ENCODE measurements at regions not wholly inside any gene's neighbourhood (a gene's known extent, or its start where the extent isn't known, plus 50 kb on each side); places are given as distances from the start of the nearest gene placed in this dataset.

- no peak for TF ChIP-seq CTCF (IDR thresholded peaks at IDR 0.05)
- TF ChIP-seq POLR2AphosphoS5 (IDR thresholded peaks at IDR 0.05; ENCODE audit: low read depth, low read length), result no peak
- TF ChIP-seq REST (IDR thresholded peaks at IDR 0.05; ENCODE audit: insufficient read depth in 1 of 2, low read depth in 2 of 2, low read length in 1 of 2), result no peak
These were observed 1124.3 kb downstream of the AMY1C start for GRCh38 chr1:104874044-104874443.

Data from Panc1 (cell line).